Gastroesophageal sphincter (tissue), 3 donors: ENCODE measurements at regions not wholly inside any gene's neighbourhood (a gene's known extent, or its start where the extent isn't known, plus 50 kb on each side); places are given as distances from the start of the nearest gene placed in this dataset.

Source experiments
- POLR2A ChIP-seq, 2 donors: fragments of 450-650 bp; IDR thresholded peaks; one replicate each; pipeline ENCODE4 v1.6.1; 2017; ENCODE audit warnings: antibody characterized with exemption in 2 of 2, mild to moderate bottlenecking in 2 of 2, moderate library complexity in 1 of 2
- TF ChIP-seq, protein P1 (sequence below), 4 experiments: fragments of 200-600 bp in 2 of 4; fragments of 450-650 bp in 2 of 4; sonication (generic) in 1 of 4; IDR thresholded peaks; one replicate each; pipeline ENCODE4 v1.5.1; 2017 to 2019; ENCODE audit warnings: antibody characterized with exemption in 4 of 4, mild to moderate bottlenecking in 2 of 4, moderate library complexity in 2 of 4

DNA sequence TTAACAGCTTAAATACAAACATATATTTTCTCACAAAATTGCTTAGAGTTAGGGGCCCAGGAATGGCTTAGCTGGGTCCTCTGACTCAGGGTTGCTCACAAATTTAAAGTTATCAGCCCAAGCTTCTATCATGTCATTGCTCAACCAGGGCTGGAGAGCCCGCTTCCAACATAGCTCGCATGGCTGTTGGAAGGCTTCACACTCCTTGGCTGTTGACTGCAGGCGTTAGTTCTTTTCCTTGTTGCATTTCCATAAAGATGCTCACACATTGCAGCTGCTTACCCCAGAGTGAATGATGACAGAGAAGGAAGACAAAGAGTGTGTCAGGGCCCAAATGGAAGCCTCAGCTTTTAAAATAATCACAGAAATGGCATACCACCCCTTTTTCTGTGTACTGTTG, 62.9 kb upstream of the TFPI start:
- no peak for TF ChIP-seq POLR2A (IDR thresholded peaks at IDR 0.05)
- TF ChIP-seq, protein P1, sequence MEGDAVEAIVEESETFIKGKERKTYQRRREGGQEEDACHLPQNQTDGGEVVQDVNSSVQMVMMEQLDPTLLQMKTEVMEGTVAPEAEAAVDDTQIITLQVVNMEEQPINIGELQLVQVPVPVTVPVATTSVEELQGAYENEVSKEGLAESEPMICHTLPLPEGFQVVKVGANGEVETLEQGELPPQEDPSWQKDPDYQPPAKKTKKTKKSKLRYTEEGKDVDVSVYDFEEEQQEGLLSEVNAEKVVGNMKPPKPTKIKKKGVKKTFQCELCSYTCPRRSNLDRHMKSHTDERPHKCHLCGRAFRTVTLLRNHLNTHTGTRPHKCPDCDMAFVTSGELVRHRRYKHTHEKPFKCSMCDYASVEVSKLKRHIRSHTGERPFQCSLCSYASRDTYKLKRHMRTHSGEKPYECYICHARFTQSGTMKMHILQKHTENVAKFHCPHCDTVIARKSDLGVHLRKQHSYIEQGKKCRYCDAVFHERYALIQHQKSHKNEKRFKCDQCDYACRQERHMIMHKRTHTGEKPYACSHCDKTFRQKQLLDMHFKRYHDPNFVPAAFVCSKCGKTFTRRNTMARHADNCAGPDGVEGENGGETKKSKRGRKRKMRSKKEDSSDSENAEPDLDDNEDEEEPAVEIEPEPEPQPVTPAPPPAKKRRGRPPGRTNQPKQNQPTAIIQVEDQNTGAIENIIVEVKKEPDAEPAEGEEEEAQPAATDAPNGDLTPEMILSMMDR (IDR thresholded peaks at IDR 0.05), result no peak
